H1 (cell line): ENCODE measurements at regions not wholly inside any gene's neighbourhood (a gene's known extent, or its start where the extent isn't known, plus 50 kb on each side); places are given as distances from the start of the nearest gene placed in this dataset.

ENCODE experiments used
- CTCF ChIA-PET: fragments of 300-600 bp; sonication (Branson Sonifier 250); formaldehyde crosslinking; loops from one replicate; lab custom pipeline; 2021; ENCODE audit not compliant: partially characterized antibody; lab: Charles Lee
- POLR2A ChIA-PET: fragments of 300-600 bp; sonication (Branson Sonifier 250); formaldehyde crosslinking; loops from one replicate; lab custom pipeline; 2021; ENCODE audit warnings: inconsistent platforms; ENCODE audit not compliant: partially characterized antibody; lab: Charles Lee
- DNase-seq, 2 experiments: peaks; one replicate each; pipeline versions ENCODE4 v3.0.0 to v3.0.0-alpha.2; 2010 to 2022; ENCODE audit warnings: low spot score in 2 of 2, low read depth in 1 of 2, mixed read lengths in 1 of 2
- FAIRE-seq: peaks from 2 replicates; lab custom pipeline; 2011; peaks lifted over from hg19 to GRCh38; lab: Jason Lieb, UNC
- H2AFZ ChIP-seq: 2 replicates; pipeline ENCODE4 v1.8.1; 2012; ENCODE audit warnings: low read length, inconsistent platforms
- H2AK5ac ChIP-seq: 2 replicates; pipeline ENCODE4 v1.6.1; 2013; ENCODE audit warnings: low read depth, low read length
- H2BK120ac ChIP-seq: replicated peaks from 2 replicates; pipeline ENCODE3; 2013; ENCODE audit warnings: low read depth, low read length, inconsistent platforms
- H2BK12ac ChIP-seq: 2 replicates; pipeline ENCODE4 v1.6.1; 2013; ENCODE audit warnings: low read depth, low read length
- H2BK15ac ChIP-seq: 2 replicates; pipeline ENCODE4 v1.6.1; 2013; ENCODE audit warnings: low read length
- H2BK20ac ChIP-seq: 2 replicates; pipeline ENCODE4 v1.6.1; 2013; ENCODE audit warnings: low read length
- H2BK5ac ChIP-seq: 2 replicates; pipeline ENCODE4 v1.6.1; 2013; ENCODE audit warnings: low read depth, low read length
- H3K14ac ChIP-seq: 2 replicates; pipeline ENCODE4 v1.6.1; 2013; ENCODE audit warnings: inconsistent platforms; ENCODE audit not compliant: insufficient read length
- H3K18ac ChIP-seq: 2 replicates; pipeline ENCODE4 v1.6.1; 2013; ENCODE audit warnings: low read length; ENCODE audit errors: extremely low read depth
- H3K23ac ChIP-seq: 2 replicates; pipeline ENCODE4 v1.6.1; 2013; ENCODE audit warnings: inconsistent platforms; ENCODE audit not compliant: insufficient read length
- H3K23me2 ChIP-seq: 2 replicates; pipeline ENCODE4 v1.6.1; 2013; ENCODE audit warnings: low read depth, low read length
- H3K27ac ChIP-seq: 2 replicates; pipeline ENCODE4 v1.6.1; 2011; ENCODE audit warnings: low read depth, low read length, inconsistent platforms
- H3K27me3 ChIP-seq, 4 experiments: replicated peaks in 1 of 4; 1 replicate in 1 of 4; 2 replicates in 3 of 4; pipeline versions ENCODE4 v1.6.1 to v1.8.1; 2011 to 2013; ENCODE audit warnings: low read length in 3 of 4, mild to moderate bottlenecking in 3 of 4, inconsistent platforms in 2 of 4, mixed read lengths in 2 of 4, moderate library complexity in 1 of 4; ENCODE audit not compliant: control insufficient read depth in 3 of 4, insufficient read depth in 3 of 4; ENCODE audit errors: extremely low read depth in 1 of 4
- H3K36me3 ChIP-seq, 4 experiments: 2 replicates each; pipeline versions ENCODE4 v1.6.1 to v1.8.1; 2011 to 2013; ENCODE audit warnings: mild to moderate bottlenecking in 4 of 4, low read length in 3 of 4, moderate library complexity in 2 of 4, control low read depth in 1 of 4, inconsistent platforms in 1 of 4; ENCODE audit not compliant: insufficient read depth in 4 of 4, control insufficient read depth in 2 of 4
- H3K4ac ChIP-seq: replicated peaks from 2 replicates; pipeline ENCODE3; 2013; ENCODE audit warnings: low read length, low read depth, mixed read lengths, inconsistent platforms; ENCODE audit not compliant: insufficient read length
- H3K4me1 ChIP-seq, 4 experiments: replicated peaks in 1 of 4; 1 replicate in 1 of 4; 2 replicates in 3 of 4; pipeline versions ENCODE4 v1.6.1 to v1.8.1; 2011 to 2013; ENCODE audit warnings: low read length in 3 of 4, inconsistent platforms in 2 of 4, mixed read lengths in 1 of 4; ENCODE audit not compliant: insufficient read depth in 4 of 4, control insufficient read depth in 3 of 4
- H3K4me2 ChIP-seq, 2 experiments: 2 replicates each; pipeline versions ENCODE4 v1.6.1 to v1.8.1; 2011 to 2013; ENCODE audit warnings: low read depth in 2 of 2, low read length in 2 of 2, control low read depth in 1 of 2, inconsistent platforms in 1 of 2, mild to moderate bottlenecking in 1 of 2; ENCODE audit not compliant: insufficient read depth in 1 of 2
- H3K4me3 ChIP-seq, 4 experiments: fragments of 200-600, 300-600 bp in 1 of 4; sonication (generic), shearing (Covaris generic), sonication (Bioruptor Twin) in 1 of 4; 2 replicates each; pipeline versions ENCODE4 v1.5.1 to v1.8.1; 2011 to 2016; ENCODE audit warnings: low read length in 4 of 4, low read depth in 3 of 4, control low read depth in 2 of 4, inconsistent platforms in 2 of 4, mild to moderate bottlenecking in 2 of 4, mixed read lengths in 1 of 4, moderate library complexity in 1 of 4; ENCODE audit not compliant: insufficient read depth in 2 of 4; ENCODE audit errors: extremely low read depth in 1 of 4
- H3K56ac ChIP-seq: replicated peaks from 2 replicates; pipeline ENCODE3; 2013; ENCODE audit warnings: low read depth, mild to moderate bottlenecking, mixed read lengths, low read length, inconsistent platforms; ENCODE audit not compliant: insufficient read length
- H3K79me1 ChIP-seq: 2 replicates; pipeline ENCODE4 v1.6.1; 2013; ENCODE audit warnings: low read depth, low read length, control low read depth
- H3K79me2 ChIP-seq, 2 experiments: 2 replicates each; pipeline versions ENCODE4 v1.6.1 to v1.8.1; 2012 to 2013; ENCODE audit warnings: low read length in 2 of 2, mild to moderate bottlenecking in 2 of 2, inconsistent platforms in 1 of 2; ENCODE audit not compliant: insufficient read depth in 2 of 2, control insufficient read depth in 1 of 2
- H3K9ac ChIP-seq, 4 experiments: replicated peaks in 1 of 4; 1 replicate in 1 of 4; 2 replicates in 3 of 4; pipeline versions ENCODE4 v1.6.1 to v1.8.1; 2011 to 2013; ENCODE audit warnings: low read depth in 3 of 4, low read length in 3 of 4, control low read depth in 2 of 4, mild to moderate bottlenecking in 2 of 4, moderate library complexity in 2 of 4, inconsistent platforms in 1 of 4; ENCODE audit errors: extremely low read depth in 1 of 4
- H3K9me3 ChIP-seq, 2 experiments: 2 replicates each; pipeline versions ENCODE4 v1.6.1 to v1.8.1; 2012 to 2013; ENCODE audit warnings: mild to moderate bottlenecking in 2 of 2, moderate library complexity in 2 of 2, control low read depth in 1 of 2, inconsistent platforms in 1 of 2, low read depth in 1 of 2, low read length in 1 of 2, mixed read lengths in 1 of 2; ENCODE audit not compliant: insufficient read depth in 2 of 2
- H4K20me1 ChIP-seq, 2 experiments: replicated peaks in 1 of 2; 2 replicates each; pipeline versions ENCODE3 to v1.8.1; 2011 to 2013; ENCODE audit warnings: inconsistent platforms in 2 of 2, low read length in 2 of 2, mild to moderate bottlenecking in 1 of 2; ENCODE audit not compliant: insufficient read depth in 2 of 2, control insufficient read depth in 1 of 2
- H4K5ac ChIP-seq: 2 replicates; pipeline ENCODE4 v1.6.1; 2013; ENCODE audit warnings: low read length, low read depth, mixed read lengths, inconsistent platforms; ENCODE audit not compliant: insufficient read length
- H4K8ac ChIP-seq: 2 replicates; pipeline ENCODE4 v1.8.0; 2013; ENCODE audit warnings: mild to moderate bottlenecking, moderate library complexity, low read length, inconsistent platforms; ENCODE audit not compliant: insufficient read depth; ENCODE audit errors: extremely low read depth
- H4K91ac ChIP-seq: replicated peaks from 2 replicates; pipeline ENCODE3; 2013; ENCODE audit warnings: low read length, mixed read lengths, inconsistent platforms; ENCODE audit not compliant: insufficient read length
- BCL11A ChIP-seq, 2 experiments: IDR thresholded peaks; one replicate each; pipeline ENCODE4 v1.6.1; 2011; ENCODE audit warnings: low read depth in 2 of 2, low read length in 2 of 2, mild to moderate bottlenecking in 2 of 2
- CTBP2 ChIP-seq: IDR thresholded peaks from 2 replicates; pipeline ENCODE4 v1.7.0; 2011; ENCODE audit warnings: borderline replicate concordance, mild to moderate bottlenecking, moderate library complexity, mixed read lengths, low read length; ENCODE audit not compliant: insufficient read depth, insufficient read length
- EP300 ChIP-seq, 2 experiments: IDR thresholded peaks; 1 replicate in 1 of 2; 2 replicates in 1 of 2; pipeline ENCODE4 v1.6.1; 2011 to 2012; ENCODE audit warnings: low read depth in 2 of 2, low read length in 2 of 2, mild to moderate bottlenecking in 2 of 2, borderline replicate concordance in 1 of 2, inconsistent platforms in 1 of 2, moderate library complexity in 1 of 2
- SRF ChIP-seq: IDR thresholded peaks from 2 replicates; pipeline ENCODE4 v1.6.1; 2011; ENCODE audit warnings: mild to moderate bottlenecking, low read depth, low read length, moderate library complexity
- TAF7 ChIP-seq: optimal IDR thresholded peaks from 2 replicates; pipeline ENCODE3; 2011; ENCODE audit warnings: low read depth, mild to moderate bottlenecking, inconsistent platforms, low read length, moderate library complexity, borderline replicate concordance
- ZNF274 ChIP-seq: IDR thresholded peaks from 2 replicates; pipeline ENCODE4 v1.7.0; 2012; ENCODE audit warnings: low read length, borderline replicate concordance; ENCODE audit errors: extremely low read depth
- WGBS, 2 experiments: shearing (Covaris generic) in 1 of 2; methylation state at CpG; one replicate each; pipeline versions ENCODE4 v1.1.6 to v1.1.7; 2013 to 2015; ENCODE audit warnings: low lambda C conversion rate in 2 of 2, mixed read lengths in 2 of 2, inconsistent platforms in 1 of 2, low coverage in 1 of 2, missing lambda C conversion rate in 1 of 2; ENCODE audit not compliant: insufficient replicate concordance in 2 of 2, insufficient coverage in 1 of 2, insufficient read length in 1 of 2; ENCODE audit errors: extremely low coverage in 1 of 2, missing lambda C conversion rate in 1 of 2; 5-methylcytosine and 5-hydroxymethylcytosine counted together

- Histone ChIP-seq H3K27ac (no peak overlapping the region), H3K23ac (no peak overlapping the region), H2BK5ac (no peak overlapping the region), H3K4me1 (no peaks in the 10 kb centered on the region), H3K9ac (no peak overlapping the region), H4K5ac (no peak overlapping the region), H3K4me3 (no peak overlapping the region), H2BK12ac (no peak overlapping the region), H3K56ac (no peak overlapping the region), H2AK5ac (no peak overlapping the region), H4K20me1 (no peaks in the 10 kb centered on the region), H3K79me1 (no peaks in the 10 kb centered on the region), H3K27me3 (no peaks in the 10 kb centered on the region), H3K14ac (no peak overlapping the region), H3K79me2 (no peaks in the 10 kb centered on the region), H4K8ac (no peak overlapping the region), H2BK20ac (no peak overlapping the region), H2AFZ (no peak overlapping the region), H4K91ac (no peak overlapping the region), H3K23me2 (no peaks in the 10 kb centered on the region), H3K36me3 (no peaks in the 10 kb centered on the region), H2BK15ac (no peak overlapping the region), H3K18ac (no peak overlapping the region), H3K4me2 (no peak overlapping the region), H3K4ac (no peak overlapping the region), H2BK120ac (no peak overlapping the region), H3K9me3 (no peaks in the 10 kb centered on the region)
- ChIA-PET CTCF (interaction anchor here (1.0 kb wide), 1 partner anchor 8 kb away, joined by 3 read pairs; no protein-coding TSS in a partner anchor), POLR2A (no interaction called here)
- FAIRE-seq (no peak), DNase-seq (no peak)
- TF ChIP-seq ZNF274 (no peak), CTBP2 (no peak), EP300 (IDR thresholded peaks at IDR 0.05; ENCODE audit: borderline replicate concordance in 1 of 2, low read depth in 2 of 2, low read length in 2 of 2) (no peak), BCL11A (IDR thresholded peaks at IDR 0.05; ENCODE audit: low read depth in 2 of 2, low read length in 2 of 2) (no peak), SRF (no peak), TAF7 (no peak)
- 85% methylated on average over 2 of the region's 2 CpGs; no CpG with 5 or more reads in 1 of the 2 experiments for WGBS, 2 experiments
These were observed 717.1 kb downstream of the CDH9 start for GRCh38 chr5:26321278-26321677.
